ENCODE measurements at regions not wholly inside any gene's neighbourhood (a gene's known extent, or its start where the extent isn't known, plus 50 kb on each side); places are given as distances from the start of the nearest gene placed in this dataset.

DNA sequence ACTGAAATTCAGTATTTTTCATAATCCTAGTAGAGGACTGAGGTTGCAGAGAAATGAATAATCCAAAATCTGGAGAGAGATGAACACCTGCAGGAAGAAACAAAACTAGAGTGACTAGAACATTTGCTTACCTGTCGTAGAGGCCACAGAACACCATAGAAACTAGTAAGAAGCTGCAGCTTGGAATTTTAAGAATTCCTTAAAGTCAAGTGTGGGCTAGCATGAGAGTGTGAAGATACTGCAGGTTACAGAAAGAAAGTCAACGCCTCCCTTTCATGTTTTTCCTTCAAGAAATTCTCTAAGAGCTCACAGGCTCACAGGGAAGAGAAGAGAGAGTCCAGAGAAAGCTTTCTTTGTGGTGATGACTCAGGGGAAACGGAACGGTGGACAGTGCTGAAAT is 633.7 kb downstream of the LRRIQ3 start:
- H3K9me1 ChIP-seq (replicated peaks; ENCODE audit: control insufficient read depth, extremely low read depth, insufficient read depth, low read length), result no peaks in the 10 kb centered on the region
- H3K9me3 ChIP-seq (replicated peaks; ENCODE audit: control insufficient read depth, insufficient read depth, low read length), result no peaks in the 10 kb centered on the region
- BruUV-seq (replicated peaks), result no TSS peak
- no peaks in the 10 kb centered on the region for H3K36me3 ChIP-seq (ENCODE audit: control insufficient read depth in 2 of 2, extremely low read depth in 1 of 2, insufficient read depth in 2 of 2, low read length in 2 of 2)
- dilution Hi-C loops (cut with MboI; ENCODE audit: extremely low pct_ligation_motif_present, low sequenced_read_pairs), result no loop called here
- CTCF ChIA-PET, result no interaction called here
- no peaks in the 10 kb centered on the region for H3K27me3 ChIP-seq (ENCODE audit: control insufficient read depth in 2 of 2, insufficient read depth in 2 of 2, low read length in 2 of 2)
- intact Hi-C loops (cut with micrococcal nuclease), result no loop called here
- H3K79me2 ChIP-seq (ENCODE audit: control insufficient read depth, insufficient read depth, low read length), result no peaks in the 10 kb centered on the region
- POLR2A ChIA-PET, result no interaction called here
- DNase-seq (ENCODE audit: low read depth, low spot score), result no peak
- H3K4me3 ChIP-seq (replicated peaks in 1 of 3; ENCODE audit: insufficient read depth in 1 of 3, low read depth in 1 of 3, low read length in 3 of 3), result no peak overlapping the region
- no peak overlapping the region for H3K4me2 ChIP-seq (ENCODE audit: insufficient read depth, low read length)
- no peak for FAIRE-seq
- H3K4me1 ChIP-seq (ENCODE audit: control insufficient read depth, extremely low read depth, insufficient read depth, low read length), result no peaks in the 10 kb centered on the region
- H3K27ac ChIP-seq (ENCODE audit: insufficient read depth, low read depth, low read length), result no peak overlapping the region
- H3K9ac ChIP-seq (replicated peaks; ENCODE audit: extremely low read depth, insufficient read depth, low read length), result no peak overlapping the region
- H4K20me1 ChIP-seq (replicated peaks; ENCODE audit: control insufficient read depth, extremely low read depth, insufficient read depth, low read length), result no peaks in the 10 kb centered on the region
- TF ChIP-seq FOS (IDR thresholded peaks at IDR 0.05; ENCODE audit: borderline replicate concordance, insufficient read depth, low read length), result no peak
- no peak for TF ChIP-seq JUN (IDR thresholded peaks at IDR 0.05; ENCODE audit: borderline replicate concordance, insufficient read depth, insufficient read length, low read depth)
- TF ChIP-seq POLR2A (IDR thresholded peaks at IDR 0.05; ENCODE audit: low read depth, low read length), result no peak
- no peak for TF ChIP-seq POLR2AphosphoS5 (IDR thresholded peaks at IDR 0.05; ENCODE audit: insufficient read depth, low read depth, low read length)
- TF ChIP-seq GATA2 (IDR thresholded peaks at IDR 0.05; ENCODE audit: insufficient read depth, insufficient read length, low read depth, low read length), result no peak
- TF ChIP-seq, protein P1, sequence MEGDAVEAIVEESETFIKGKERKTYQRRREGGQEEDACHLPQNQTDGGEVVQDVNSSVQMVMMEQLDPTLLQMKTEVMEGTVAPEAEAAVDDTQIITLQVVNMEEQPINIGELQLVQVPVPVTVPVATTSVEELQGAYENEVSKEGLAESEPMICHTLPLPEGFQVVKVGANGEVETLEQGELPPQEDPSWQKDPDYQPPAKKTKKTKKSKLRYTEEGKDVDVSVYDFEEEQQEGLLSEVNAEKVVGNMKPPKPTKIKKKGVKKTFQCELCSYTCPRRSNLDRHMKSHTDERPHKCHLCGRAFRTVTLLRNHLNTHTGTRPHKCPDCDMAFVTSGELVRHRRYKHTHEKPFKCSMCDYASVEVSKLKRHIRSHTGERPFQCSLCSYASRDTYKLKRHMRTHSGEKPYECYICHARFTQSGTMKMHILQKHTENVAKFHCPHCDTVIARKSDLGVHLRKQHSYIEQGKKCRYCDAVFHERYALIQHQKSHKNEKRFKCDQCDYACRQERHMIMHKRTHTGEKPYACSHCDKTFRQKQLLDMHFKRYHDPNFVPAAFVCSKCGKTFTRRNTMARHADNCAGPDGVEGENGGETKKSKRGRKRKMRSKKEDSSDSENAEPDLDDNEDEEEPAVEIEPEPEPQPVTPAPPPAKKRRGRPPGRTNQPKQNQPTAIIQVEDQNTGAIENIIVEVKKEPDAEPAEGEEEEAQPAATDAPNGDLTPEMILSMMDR (IDR thresholded peaks at IDR 0.05; ENCODE audit: extremely low read depth in 1 of 2, insufficient read depth in 1 of 2, low read depth in 1 of 2, low read length in 2 of 2), result no peak
- no peak for TF ChIP-seq EZH2 (IDR thresholded peaks at IDR 0.05; ENCODE audit: borderline replicate concordance, low read depth, low read length, severe bottlenecking)
- TF ChIP-seq, protein P2, sequence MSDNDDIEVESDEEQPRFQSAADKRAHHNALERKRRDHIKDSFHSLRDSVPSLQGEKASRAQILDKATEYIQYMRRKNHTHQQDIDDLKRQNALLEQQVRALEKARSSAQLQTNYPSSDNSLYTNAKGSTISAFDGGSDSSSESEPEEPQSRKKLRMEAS (IDR thresholded peaks at IDR 0.05; ENCODE audit: insufficient read depth, insufficient read length), result no peak
- TF ChIP-seq MYC (IDR thresholded peaks at IDR 0.05; ENCODE audit: low read depth, low read length), result no peak
- no peak overlapping the region for H2AFZ ChIP-seq (ENCODE audit: low read depth, low read length)

Measured in endothelial cell of umbilical vein (primary cell).